ENCODE measurements at regions not wholly inside any gene's neighbourhood (a gene's known extent, or its start where the extent isn't known, plus 50 kb on each side); places are given as distances from the start of the nearest gene placed in this dataset.

GRCh38 chr10:6969659-6970058, 389.6 kb upstream of the PRKCQ start:
- H3K4me1 ChIP-seq (ENCODE audit: control insufficient read depth in 2 of 2, insufficient read depth in 1 of 2, low read depth in 1 of 2, low read length in 2 of 2), result no peaks in the 10 kb centered on the region
- WGBS, 2 donors (ENCODE audit: extremely low coverage in 2 of 2, insufficient read length in 2 of 2, insufficient replicate concordance in 1 of 2), result no CpG with 5 or more reads among the region's 4 CpGs

GRCh38 chr10:6964543-6964942, 384.5 kb upstream of the PRKCQ start:
- Histone ChIP-seq H3K79me1 (ENCODE audit: low read depth, low read length) (no peaks in the 10 kb centered on the region), H3K27me3 (ENCODE audit: control insufficient read depth in 3 of 3, insufficient read depth in 3 of 3, low read depth in 1 of 3, low read length in 3 of 3) (no peaks in the 10 kb centered on the region), H3K36me3 (replicated peaks in 1 of 2; ENCODE audit: control insufficient read depth in 2 of 2, insufficient read depth in 2 of 2, low read length in 2 of 2) (no peaks in the 10 kb centered on the region), H3K23ac (ENCODE audit: low read depth, low read length, poor library complexity) (no peak overlapping the region), H3K18ac (ENCODE audit: low read length) (no peak overlapping the region), H4K8ac (ENCODE audit: low read depth, low read length) (no peak overlapping the region), H3K4ac (ENCODE audit: low read length) (no peak overlapping the region), H3K14ac (ENCODE audit: low read length) (no peak overlapping the region), H3K4me1 (ENCODE audit: control insufficient read depth in 2 of 2, insufficient read depth in 1 of 2, low read depth in 1 of 2, low read length in 2 of 2) (peaks cover 0 to 1% of the 10 kb centered on the region in 2 donors), H2BK120ac (ENCODE audit: low read depth, low read length) (no peak overlapping the region), H2BK5ac (ENCODE audit: low read length) (no peak overlapping the region), H2AFZ (ENCODE audit: low read length) (no peak overlapping the region), H3K27ac (replicated peaks; ENCODE audit: low read length) (no peak overlapping the region), H3K4me2 (ENCODE audit: insufficient read depth, low read length, poor library complexity, severe bottlenecking) (no peak overlapping the region), H2AK5ac (ENCODE audit: low read depth, low read length) (no peak overlapping the region), H3K9ac (ENCODE audit: low read depth, low read length, poor library complexity) (no peak overlapping the region), H2BK15ac (ENCODE audit: low read length) (no peak overlapping the region), H2BK12ac (ENCODE audit: low read length) (no peak overlapping the region), H3K9me3 (replicated peaks in 1 of 2; ENCODE audit: control insufficient read depth in 2 of 2, insufficient read depth in 1 of 2, low read depth in 1 of 2, low read length in 2 of 2) (no peaks in the 10 kb centered on the region), H4K91ac (ENCODE audit: low read depth, low read length, poor library complexity) (no peak overlapping the region), H3K4me3 (ENCODE audit: low read length in 2 of 2) (no peak overlapping the region)
- no peak for DNase-seq (ENCODE audit: low spot score)
- no CpG with 5 or more reads among the region's 4 CpGs for WGBS, 2 donors (ENCODE audit: extremely low coverage in 2 of 2, insufficient read length in 2 of 2, insufficient replicate concordance in 1 of 2)

More at GRCh38 chr10:6969659-6970058, 389.6 kb upstream of the PRKCQ start:
- H3K4me2 ChIP-seq (ENCODE audit: insufficient read depth, low read length, poor library complexity, severe bottlenecking), result no peak overlapping the region
- DNase-seq (ENCODE audit: low spot score), result no peak
- H3K36me3 ChIP-seq (replicated peaks in 1 of 2; ENCODE audit: control insufficient read depth in 2 of 2, insufficient read depth in 2 of 2, low read length in 2 of 2), result no peaks in the 10 kb centered on the region
- H2BK15ac ChIP-seq (ENCODE audit: low read length), result no peak overlapping the region
- no peak overlapping the region for H3K23ac ChIP-seq (ENCODE audit: low read depth, low read length, poor library complexity)
- no peaks in the 10 kb centered on the region for H3K9me3 ChIP-seq (replicated peaks in 1 of 2; ENCODE audit: control insufficient read depth in 2 of 2, insufficient read depth in 1 of 2, low read depth in 1 of 2, low read length in 2 of 2)
- H2BK5ac ChIP-seq (ENCODE audit: low read length), result no peak overlapping the region
- no peaks in the 10 kb centered on the region for H3K27me3 ChIP-seq (ENCODE audit: control insufficient read depth in 3 of 3, insufficient read depth in 3 of 3, low read depth in 1 of 3, low read length in 3 of 3)
- no peak overlapping the region for H2AFZ ChIP-seq (ENCODE audit: low read length)
- H3K79me1 ChIP-seq (ENCODE audit: low read depth, low read length), result no peaks in the 10 kb centered on the region
- H3K14ac ChIP-seq (ENCODE audit: low read length), result no peak overlapping the region
- H2BK120ac ChIP-seq (ENCODE audit: low read depth, low read length), result no peak overlapping the region
- H2AK5ac ChIP-seq (ENCODE audit: low read depth, low read length), result no peak overlapping the region
- H2BK12ac ChIP-seq (ENCODE audit: low read length), result no peak overlapping the region
- H3K4me3 ChIP-seq (ENCODE audit: low read length in 2 of 2), result no peak overlapping the region
- H3K27ac ChIP-seq (replicated peaks; ENCODE audit: low read length), result no peak overlapping the region
- H3K18ac ChIP-seq (ENCODE audit: low read length), result no peak overlapping the region
- no peak overlapping the region for H3K9ac ChIP-seq (ENCODE audit: low read depth, low read length, poor library complexity)
- H4K8ac ChIP-seq (ENCODE audit: low read depth, low read length), result no peak overlapping the region
- no peak overlapping the region for H3K4ac ChIP-seq (ENCODE audit: low read length)
- H4K91ac ChIP-seq (ENCODE audit: low read depth, low read length, poor library complexity), result no peak overlapping the region

GRCh38 chr10:6962576-6962975, 382.5 kb upstream of the PRKCQ start:
- Histone ChIP-seq H3K79me1 (ENCODE audit: low read depth, low read length) (no peaks in the 10 kb centered on the region), H4K91ac (ENCODE audit: low read depth, low read length, poor library complexity) (no peak overlapping the region), H2BK120ac (ENCODE audit: low read depth, low read length) (no peak overlapping the region), H3K27me3 (ENCODE audit: control insufficient read depth in 3 of 3, insufficient read depth in 3 of 3, low read depth in 1 of 3, low read length in 3 of 3) (no peaks in the 10 kb centered on the region), H2AK5ac (ENCODE audit: low read depth, low read length) (no peak overlapping the region), H4K8ac (ENCODE audit: low read depth, low read length) (no peak overlapping the region), H2BK15ac (ENCODE audit: low read length) (no peak overlapping the region), H3K18ac (ENCODE audit: low read length) (peak overlapping the region; percentile 15), H3K27ac (replicated peaks; ENCODE audit: low read length) (no peak overlapping the region), H2AFZ (ENCODE audit: low read length) (no peak overlapping the region), H2BK12ac (ENCODE audit: low read length) (no peak overlapping the region), H3K36me3 (replicated peaks in 1 of 2; ENCODE audit: control insufficient read depth in 2 of 2, insufficient read depth in 2 of 2, low read length in 2 of 2) (no peaks in the 10 kb centered on the region), H3K14ac (ENCODE audit: low read length) (no peak overlapping the region), H3K4me3 (ENCODE audit: low read length in 2 of 2) (no peak overlapping the region), H3K9me3 (replicated peaks in 1 of 2; ENCODE audit: control insufficient read depth in 2 of 2, insufficient read depth in 1 of 2, low read depth in 1 of 2, low read length in 2 of 2) (no peaks in the 10 kb centered on the region), H2BK5ac (ENCODE audit: low read length) (no peak overlapping the region), H3K4ac (ENCODE audit: low read length) (no peak overlapping the region), H3K9ac (ENCODE audit: low read depth, low read length, poor library complexity) (no peak overlapping the region), H3K4me1 (ENCODE audit: control insufficient read depth in 2 of 2, insufficient read depth in 1 of 2, low read depth in 1 of 2, low read length in 2 of 2) (peaks cover 0 to 1% of the 10 kb centered on the region in 2 donors), H3K23ac (ENCODE audit: low read depth, low read length, poor library complexity) (no peak overlapping the region), H3K4me2 (ENCODE audit: insufficient read depth, low read length, poor library complexity, severe bottlenecking) (no peak overlapping the region)
- DNase-seq (ENCODE audit: low spot score), result no peak
- WGBS, 2 donors (ENCODE audit: extremely low coverage in 2 of 2, insufficient read length in 2 of 2, insufficient replicate concordance in 1 of 2), result no CpG with 5 or more reads among the region's 6 CpGs

- Histone ChIP-seq H3K4me3 (ENCODE audit: low read length in 2 of 2) (no peak overlapping the region), H2BK5ac (ENCODE audit: low read length) (no peak overlapping the region), H3K4me2 (ENCODE audit: insufficient read depth, low read length, poor library complexity, severe bottlenecking) (no peak overlapping the region), H3K36me3 (replicated peaks in 1 of 2; ENCODE audit: control insufficient read depth in 2 of 2, insufficient read depth in 2 of 2, low read length in 2 of 2) (no peaks in the 10 kb centered on the region), H2AFZ (ENCODE audit: low read length) (no peak overlapping the region), H3K14ac (ENCODE audit: low read length) (no peak overlapping the region), H2BK15ac (ENCODE audit: low read length) (no peak overlapping the region), H2BK120ac (ENCODE audit: low read depth, low read length) (no peak overlapping the region), H3K9ac (ENCODE audit: low read depth, low read length, poor library complexity) (no peak overlapping the region), H3K79me1 (ENCODE audit: low read depth, low read length) (no peaks in the 10 kb centered on the region), H4K8ac (ENCODE audit: low read depth, low read length) (no peak overlapping the region), H3K4ac (ENCODE audit: low read length) (no peak overlapping the region), H4K91ac (ENCODE audit: low read depth, low read length, poor library complexity) (no peak overlapping the region), H3K27me3 (ENCODE audit: control insufficient read depth in 3 of 3, insufficient read depth in 3 of 3, low read depth in 1 of 3, low read length in 3 of 3) (no peaks in the 10 kb centered on the region), H3K23ac (ENCODE audit: low read depth, low read length, poor library complexity) (no peak overlapping the region), H2AK5ac (ENCODE audit: low read depth, low read length) (no peak overlapping the region), H3K4me1 (ENCODE audit: control insufficient read depth in 2 of 2, insufficient read depth in 1 of 2, low read depth in 1 of 2, low read length in 2 of 2) (peaks cover 0 to 1% of the 10 kb centered on the region in 2 donors), H3K27ac (replicated peaks; ENCODE audit: low read length) (no peak overlapping the region), H3K18ac (ENCODE audit: low read length) (no peak overlapping the region), H3K9me3 (replicated peaks in 1 of 2; ENCODE audit: control insufficient read depth in 2 of 2, insufficient read depth in 1 of 2, low read depth in 1 of 2, low read length in 2 of 2) (no peaks in the 10 kb centered on the region), H2BK12ac (ENCODE audit: low read length) (no peak overlapping the region)
- no CpG with 5 or more reads among the region's 1 CpG for WGBS, 2 donors (ENCODE audit: extremely low coverage in 2 of 2, insufficient read length in 2 of 2, insufficient replicate concordance in 1 of 2)
- no peak for DNase-seq (ENCODE audit: low spot score)
These were observed 378.6 kb upstream of the PRKCQ start for GRCh38 chr10:6958711-6959110.

Data from neuronal stem cell (in vitro differentiated cells).